Erythroblast (primary cell): ENCODE measurements at regions not wholly inside any gene's neighbourhood (a gene's known extent, or its start where the extent isn't known, plus 50 kb on each side); places are given as distances from the start of the nearest gene placed in this dataset.

Source experiments
- GATA1 ChIP-seq: IDR thresholded peaks from 2 replicates; pipeline ENCODE4 v1.6.1; 2011; ENCODE audit warnings: low read depth, mild to moderate bottlenecking, control low read depth, low read length, moderate library complexity
- POLR2A ChIP-seq: IDR thresholded peaks from 2 replicates; pipeline ENCODE4 v1.6.1; 2011; ENCODE audit warnings: mild to moderate bottlenecking, low read length

GRCh38 chr10:90462749-90463470 lies 394.9 kb downstream of the HTR7 start:
- TF ChIP-seq POLR2A (no peak), GATA1 (no peak)
